Body of pancreas (tissue), 4 donors: ENCODE measurements at regions not wholly inside any gene's neighbourhood (a gene's known extent, or its start where the extent isn't known, plus 50 kb on each side); places are given as distances from the start of the nearest gene placed in this dataset.

Experiments
- ATAC-seq: fragments of 150-250 bp; one replicate; pipeline ENCODE4 v1.9.1; 2016
- DNase-seq, 4 donors: peaks; one replicate each; pipeline ENCODE4 v3.0.0-alpha.2; 2019
- H3K27ac ChIP-seq, 4 donors: fragments of 200-600 bp; sonication (generic); 1 replicate in 3 of 4; 2 replicates in 1 of 4; pipeline versions ENCODE4 v1.5.1 to v1.6.1; 2016 to 2019; ENCODE audit warnings: mild to moderate bottlenecking in 1 of 4, mixed read lengths in 1 of 4, moderate library complexity in 1 of 4
- H3K27me3 ChIP-seq, 2 donors: fragments of 200-600 bp; sonication (generic); one replicate each; pipeline ENCODE4 v1.6.0; 2016; ENCODE audit warnings: mild to moderate bottlenecking in 1 of 2
- H3K36me3 ChIP-seq, 2 donors: fragments of 200-600 bp; sonication (generic); replicated peaks in 1 of 2; 2 replicates each; pipeline ENCODE4 v1.5.1; 2016; ENCODE audit warnings: low read depth in 2 of 2; ENCODE audit not compliant: insufficient read depth in 1 of 2
- H3K4me1 ChIP-seq: fragments of 200-600 bp; sonication (generic); one replicate; pipeline ENCODE4 v1.6.0; 2016
- H3K4me3 ChIP-seq, 2 donors: fragments of 200-600 bp; sonication (generic); 1 replicate in 1 of 2; 2 replicates in 1 of 2; pipeline ENCODE4 v1.5.1; 2016 to 2019
- H3K9me3 ChIP-seq, 3 donors: fragments of 200-600 bp; sonication (generic); 1 replicate in 2 of 3; 2 replicates in 1 of 3; pipeline ENCODE4 v1.5.1; 2016
- POLR2A ChIP-seq, 3 donors: fragments of 450-650 bp; IDR thresholded peaks; one replicate each; pipeline ENCODE4 v1.6.1; 2016; ENCODE audit warnings: antibody characterized with exemption in 3 of 3, mild to moderate bottlenecking in 2 of 3
- WGBS, 2 donors: methylation state at CpG; one replicate each; pipeline ENCODE4 v1.1.5; 2017; 5-methylcytosine and 5-hydroxymethylcytosine counted together
- intact Hi-C: fragments of 100-400 bp; cut with DNase I; formaldehyde crosslinking; loops from one replicate; pipeline ENCODE4 v1.15.1; 2023
- TF ChIP-seq, protein P1 (sequence below), 7 experiments: fragments of 450-650 bp in 4 of 7; fragments of 200-600 bp in 3 of 7; sonication (generic) in 3 of 7; IDR thresholded peaks; one replicate each; pipeline ENCODE4 v1.5.1; 2016 to 2019; ENCODE audit warnings: antibody characterized with exemption in 7 of 7

DNA sequence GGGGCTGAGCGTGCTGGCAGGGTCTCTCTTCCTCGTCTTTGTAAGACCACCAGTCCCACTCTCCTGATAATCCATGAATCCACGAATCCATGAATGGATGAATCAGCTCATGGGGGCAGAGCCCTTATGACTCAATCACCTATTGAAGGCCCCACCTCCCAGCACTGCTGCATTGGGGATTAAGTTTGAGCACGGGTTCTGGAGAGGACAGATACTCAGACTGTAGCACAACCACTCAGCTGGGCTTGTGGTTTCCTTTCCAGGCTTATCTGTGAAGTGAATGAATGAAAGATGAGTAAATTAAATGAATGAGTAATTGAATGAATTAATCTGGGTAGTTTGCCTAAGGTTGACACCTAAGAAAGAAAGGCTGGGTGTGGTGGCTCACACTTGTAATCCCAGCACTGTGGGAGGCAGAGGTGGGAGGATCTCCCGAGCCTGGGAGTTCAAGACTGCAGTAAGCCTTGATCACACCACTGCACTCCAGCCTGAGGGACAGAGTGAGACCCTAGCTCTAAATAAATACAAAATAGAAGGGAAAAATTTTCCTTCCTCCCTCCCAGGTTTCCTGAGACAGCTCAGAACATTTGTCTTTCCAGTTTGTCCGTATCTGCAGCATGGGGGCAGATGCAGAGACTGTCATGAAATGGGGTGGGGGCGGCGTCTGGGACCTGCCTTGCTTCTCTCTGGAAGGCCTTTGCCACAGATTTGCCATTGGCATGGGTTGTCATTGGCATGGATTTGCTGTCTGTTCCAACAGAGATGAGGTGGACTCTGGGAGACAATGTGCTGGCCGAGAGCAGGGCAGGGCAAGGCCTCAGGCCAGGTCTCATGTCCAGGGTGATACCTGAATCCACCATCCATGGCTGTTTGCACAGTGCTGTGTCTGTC, 187.7 kb upstream of the C1orf174 start:
- TF ChIP-seq, protein P1, sequence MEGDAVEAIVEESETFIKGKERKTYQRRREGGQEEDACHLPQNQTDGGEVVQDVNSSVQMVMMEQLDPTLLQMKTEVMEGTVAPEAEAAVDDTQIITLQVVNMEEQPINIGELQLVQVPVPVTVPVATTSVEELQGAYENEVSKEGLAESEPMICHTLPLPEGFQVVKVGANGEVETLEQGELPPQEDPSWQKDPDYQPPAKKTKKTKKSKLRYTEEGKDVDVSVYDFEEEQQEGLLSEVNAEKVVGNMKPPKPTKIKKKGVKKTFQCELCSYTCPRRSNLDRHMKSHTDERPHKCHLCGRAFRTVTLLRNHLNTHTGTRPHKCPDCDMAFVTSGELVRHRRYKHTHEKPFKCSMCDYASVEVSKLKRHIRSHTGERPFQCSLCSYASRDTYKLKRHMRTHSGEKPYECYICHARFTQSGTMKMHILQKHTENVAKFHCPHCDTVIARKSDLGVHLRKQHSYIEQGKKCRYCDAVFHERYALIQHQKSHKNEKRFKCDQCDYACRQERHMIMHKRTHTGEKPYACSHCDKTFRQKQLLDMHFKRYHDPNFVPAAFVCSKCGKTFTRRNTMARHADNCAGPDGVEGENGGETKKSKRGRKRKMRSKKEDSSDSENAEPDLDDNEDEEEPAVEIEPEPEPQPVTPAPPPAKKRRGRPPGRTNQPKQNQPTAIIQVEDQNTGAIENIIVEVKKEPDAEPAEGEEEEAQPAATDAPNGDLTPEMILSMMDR (IDR thresholded peaks at IDR 0.05), result no peak
- TF ChIP-seq POLR2A (IDR thresholded peaks at IDR 0.05), result no peak
- DNase-seq, result no peak
- H3K36me3 ChIP-seq, result no peaks in the 10 kb centered on the region

DNA sequence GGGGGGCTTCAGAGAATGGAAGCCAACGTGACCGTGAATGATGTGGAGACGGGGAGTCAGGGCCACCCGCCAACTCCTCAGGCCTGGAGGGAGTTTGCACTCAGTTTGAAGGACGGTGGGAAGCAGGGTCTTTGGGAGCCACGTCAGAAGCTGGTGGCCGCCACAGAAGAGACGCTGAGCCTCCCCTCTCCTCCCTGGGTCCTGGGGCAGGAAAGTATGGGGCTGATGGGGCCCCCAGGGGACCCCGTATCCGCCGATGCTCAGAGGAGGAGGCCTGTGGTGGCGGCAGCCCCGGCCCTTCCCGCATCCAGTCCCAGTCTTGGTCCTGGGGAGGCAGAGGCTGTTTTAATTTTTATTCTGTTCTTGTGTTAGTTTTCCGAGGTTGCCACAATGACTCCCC, 188.6 kb upstream of the C1orf174 start:
- intact Hi-C loops, result no loop called here
- Histone ChIP-seq H3K4me1 (peaks cover 9% of the 10 kb centered on the region), H3K27ac (no peak overlapping the region), H3K4me3 (no peak overlapping the region), H3K9me3 (peaks cover 0 to 7% (median 0%) of the 10 kb centered on the region in 3 donors), H3K36me3 (no peaks in the 10 kb centered on the region), H3K27me3 (no peaks in the 10 kb centered on the region)
- DNase-seq, result no peak
- TF ChIP-seq, protein P1 (IDR thresholded peaks at IDR 0.05), result no peak
- TF ChIP-seq POLR2A (IDR thresholded peaks at IDR 0.05), result no peak
- ATAC-seq, result no peak
- 74 to 81% methylated on average over 11 to 15 of the region's 15 CpGs for WGBS, 2 donors

More for the DNA sequence above, 187.7 kb upstream of the C1orf174 start:
- intact Hi-C loops, result no loop called here
- Histone ChIP-seq H3K4me3 (no peak overlapping the region), H3K4me1 (peaks cover 17% of the 10 kb centered on the region), H3K27me3 (no peaks in the 10 kb centered on the region), H3K9me3 (peaks cover 0 to 7% (median 0%) of the 10 kb centered on the region in 3 donors), H3K27ac (no peak overlapping the region)
- 72% methylated on average over 9 of the region's 9 CpGs for WGBS, 2 donors
- no peak for ATAC-seq

DNA sequence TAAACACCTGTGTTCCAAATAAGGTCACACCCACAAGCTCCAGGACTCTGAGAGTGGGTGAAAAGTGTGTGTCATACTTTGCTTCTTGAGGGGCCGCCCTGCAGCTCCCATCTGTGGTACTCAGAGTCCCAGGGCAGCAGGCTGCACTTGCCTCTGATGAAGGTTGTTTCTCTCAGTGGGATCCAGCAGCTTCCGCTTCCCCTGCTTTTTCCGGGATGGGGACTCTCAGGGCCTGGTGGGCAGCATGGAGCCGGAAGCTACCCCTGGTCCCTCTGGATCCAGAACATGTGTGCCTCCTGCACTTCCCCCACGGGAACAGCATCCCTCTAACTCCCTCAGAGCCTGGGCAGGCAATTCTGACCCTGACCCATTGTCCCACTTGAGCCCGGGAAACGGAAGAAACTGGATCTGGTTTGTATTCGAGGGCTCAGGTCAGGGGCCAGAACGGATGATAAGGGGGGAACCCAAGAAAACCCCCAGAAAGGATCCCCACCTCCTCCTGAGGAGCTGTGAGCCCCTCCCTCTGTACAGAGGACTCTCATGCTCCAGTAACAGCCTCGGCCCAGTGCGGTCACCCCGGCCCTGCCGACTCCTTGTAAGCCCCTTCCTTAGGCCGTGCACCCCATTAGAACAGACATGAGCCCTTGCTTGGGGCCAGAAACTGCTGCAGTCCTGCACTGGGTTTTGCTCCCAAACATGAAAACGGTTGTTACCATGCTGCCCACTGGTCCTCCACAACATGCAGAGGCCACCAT, 189.5 kb upstream of the C1orf174 start:
- Histone ChIP-seq H3K27me3 (no peaks in the 10 kb centered on the region), H3K4me1 (no peaks in the 10 kb centered on the region), H3K4me3 (no peak overlapping the region), H3K27ac (no peak overlapping the region), H3K9me3 (peaks cover 0 to 7% (median 0%) of the 10 kb centered on the region in 3 donors), H3K36me3 (no peaks in the 10 kb centered on the region)
- intact Hi-C loops, result no loop called here
- WGBS, 2 donors, result 70 to 77% methylated on average over 6 to 15 of the region's 15 CpGs
- DNase-seq (no peak), ATAC-seq (no peak)
- TF ChIP-seq, protein P1 (IDR thresholded peaks at IDR 0.05), result no peak
- no peak for TF ChIP-seq POLR2A (IDR thresholded peaks at IDR 0.05)

DNA sequence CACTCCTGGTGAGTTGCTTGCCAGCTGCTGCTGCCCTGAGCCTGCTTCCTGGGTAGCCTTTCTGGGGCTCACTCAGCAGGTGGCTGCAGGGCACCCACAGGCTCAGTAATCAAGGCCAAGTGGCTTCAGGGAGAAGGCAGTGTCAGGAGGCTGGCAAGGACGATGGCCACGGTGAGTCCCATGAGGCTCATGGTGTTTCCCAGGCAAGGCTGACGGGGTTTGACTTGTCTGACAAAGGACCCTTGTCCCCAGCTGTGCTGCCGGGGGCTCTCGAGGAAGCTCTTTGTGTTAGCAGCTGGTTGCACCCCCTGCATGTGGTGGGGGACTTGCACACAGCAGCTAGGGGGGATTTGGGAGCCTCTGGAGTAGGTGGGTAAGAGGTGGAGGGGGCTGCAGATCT, 190.5 kb upstream of the C1orf174 start:
- no peak for DNase-seq
- Histone ChIP-seq H3K27me3 (no peaks in the 10 kb centered on the region), H3K27ac (no peak overlapping the region), H3K9me3 (peaks cover 0 to 7% (median 0%) of the 10 kb centered on the region in 3 donors), H3K4me3 (no peak overlapping the region), H3K4me1 (no peaks in the 10 kb centered on the region), H3K36me3 (no peaks in the 10 kb centered on the region)
- no peak for ATAC-seq
- 50% methylated on average over 5 of the region's 5 CpGs; no CpG with 5 or more reads in 1 of the 2 donors for WGBS, 2 donors
- no peak for TF ChIP-seq POLR2A (IDR thresholded peaks at IDR 0.05)
- TF ChIP-seq, protein P1 (IDR thresholded peaks at IDR 0.05), result no peak
- intact Hi-C loops, result no loop called here
